IMR-90 (cell line): ENCODE measurements at regions not wholly inside any gene's neighbourhood (a gene's known extent, or its start where the extent isn't known, plus 50 kb on each side); places are given as distances from the start of the nearest gene placed in this dataset.

ENCODE experiments used
- ATAC-seq: fragments of 200-7000 bp; cut with Tn5 transposase; 2 replicates; pipeline ENCODE4 v1.9.1; 2020; ENCODE audit warnings: low read depth, mild to moderate bottlenecking, moderate library complexity
- BruUV-seq: library from RNA; stranded (reverse); fragments of 400-500 nt; replicated peaks from 2 replicates; lab custom pipeline; 2021; lab: Mats Ljungman, UMichigan
- CTCF ChIA-PET: fragments of 300-600 bp; formaldehyde crosslinking; extraction: SDS; loops from one replicate; lab custom pipeline; 2021; ENCODE audit warnings: antibody characterized with exemption; lab: Yijun Ruan, JAX
- POLR2A ChIA-PET: fragments of 300-600 bp; sonication (Branson Sonifier 250); formaldehyde crosslinking; loops from one replicate; lab custom pipeline; 2022; ENCODE audit warnings: antibody characterized with exemption; ENCODE audit not compliant: unreplicated experiment; lab: Charles Lee
- DNase-seq: peaks from one replicate; pipeline ENCODE4 v3.0.0; 2013
- H2AFZ ChIP-seq: replicated peaks from 2 replicates; pipeline ENCODE3; 2013; ENCODE audit warnings: low read length, mild to moderate bottlenecking; ENCODE audit not compliant: poor library complexity
- H2AK5ac ChIP-seq: 2 replicates; pipeline ENCODE4 v1.6.1; 2013; ENCODE audit warnings: low read depth, low read length, inconsistent platforms
- H2AK9ac ChIP-seq: replicated peaks from 2 replicates; pipeline ENCODE3; 2013; ENCODE audit warnings: mild to moderate bottlenecking, low read depth, low read length, moderate library complexity; ENCODE audit not compliant: poor library complexity
- H2BK120ac ChIP-seq: 2 replicates; pipeline ENCODE4 v1.6.1; 2013; ENCODE audit warnings: low read depth, low read length, inconsistent platforms
- H2BK15ac ChIP-seq: 3 replicates; pipeline ENCODE4 v1.6.1; 2013; ENCODE audit warnings: low read depth, low read length, inconsistent platforms
- H2BK20ac ChIP-seq: 2 replicates; pipeline ENCODE4 v1.6.1; 2013; ENCODE audit warnings: low read depth, mild to moderate bottlenecking, inconsistent platforms, low read length, moderate library complexity
- H2BK5ac ChIP-seq: 2 replicates; pipeline ENCODE4 v1.6.1; 2013; ENCODE audit warnings: mild to moderate bottlenecking, low read depth, low read length, inconsistent platforms; ENCODE audit not compliant: poor library complexity, severe bottlenecking
- H3K14ac ChIP-seq: replicated peaks from 2 replicates; pipeline ENCODE4 v1.6.1; 2013; ENCODE audit warnings: low read depth, low read length, inconsistent platforms
- H3K18ac ChIP-seq: 2 replicates; pipeline ENCODE4 v1.6.1; 2013; ENCODE audit warnings: low read depth, low read length, control low read depth
- H3K23ac ChIP-seq: 2 replicates; pipeline ENCODE4 v1.6.1; 2013; ENCODE audit warnings: low read depth, low read length, inconsistent platforms
- H3K27ac ChIP-seq: 2 replicates; pipeline ENCODE4 v1.5.1; 2013; ENCODE audit warnings: mild to moderate bottlenecking, control low read depth, low read length; ENCODE audit not compliant: insufficient read depth
- H3K27me3 ChIP-seq: 2 replicates; pipeline ENCODE4 v1.6.1; 2013; ENCODE audit warnings: low read length; ENCODE audit not compliant: control insufficient read depth, insufficient read depth
- H3K36me3 ChIP-seq: 2 replicates; pipeline ENCODE4 v1.6.1; 2013; ENCODE audit warnings: low read length, mixed read lengths; ENCODE audit not compliant: control insufficient read depth, insufficient read depth
- H3K4ac ChIP-seq: 2 replicates; pipeline ENCODE4 v1.6.1; 2013; ENCODE audit warnings: low read depth, low read length, inconsistent platforms
- H3K4me1 ChIP-seq: 2 replicates; pipeline ENCODE4 v1.6.1; 2013; ENCODE audit warnings: low read length, mixed read lengths; ENCODE audit not compliant: control insufficient read depth, insufficient read depth
- H3K4me2 ChIP-seq: 2 replicates; pipeline ENCODE4 v1.6.1; 2013; ENCODE audit warnings: low read depth, mild to moderate bottlenecking, control low read depth, low read length, moderate library complexity
- H3K4me3 ChIP-seq: 2 replicates; pipeline ENCODE4 v1.5.1; 2013; ENCODE audit warnings: low read depth, mild to moderate bottlenecking, control low read depth, low read length, moderate library complexity; ENCODE audit not compliant: insufficient read depth
- H3K56ac ChIP-seq: 2 replicates; pipeline ENCODE4 v1.6.1; 2013; ENCODE audit warnings: low read length, inconsistent platforms; ENCODE audit not compliant: insufficient read depth; ENCODE audit errors: extremely low read depth
- H3K79me1 ChIP-seq, 2 experiments: 2 replicates each; pipeline ENCODE4 v1.6.1; 2013; ENCODE audit warnings: low read length in 2 of 2, inconsistent platforms in 1 of 2, low read depth in 1 of 2
- H3K9ac ChIP-seq: 2 replicates; pipeline ENCODE4 v1.6.1; 2013; ENCODE audit warnings: low read depth, low read length, control low read depth
- H3K9me1 ChIP-seq: 2 replicates; pipeline ENCODE4 v1.6.1; 2013; ENCODE audit warnings: low read length, inconsistent platforms; ENCODE audit not compliant: insufficient read depth
- H3K9me3 ChIP-seq: 2 replicates; pipeline ENCODE4 v1.6.1; 2013; ENCODE audit warnings: low read length; ENCODE audit not compliant: control insufficient read depth, insufficient read depth
- H4K20me1 ChIP-seq: 2 replicates; pipeline ENCODE4 v1.6.1; 2013; ENCODE audit warnings: low read length, inconsistent platforms; ENCODE audit not compliant: insufficient read depth
- H4K5ac ChIP-seq: 2 replicates; pipeline ENCODE4 v1.6.1; 2013; ENCODE audit warnings: mild to moderate bottlenecking, low read depth, low read length, control low read depth
- H4K8ac ChIP-seq, 2 experiments: 2 replicates each; pipeline ENCODE4 v1.6.1; 2013; ENCODE audit warnings: low read depth in 2 of 2, low read length in 2 of 2, control low read depth in 1 of 2, inconsistent platforms in 1 of 2
- H4K91ac ChIP-seq: 2 replicates; pipeline ENCODE4 v1.6.1; 2013; ENCODE audit warnings: low read depth, low read length, inconsistent platforms; ENCODE audit not compliant: insufficient read depth
- BHLHE40 ChIP-seq: fragments of 150-350 bp; IDR thresholded peaks from 2 replicates; pipeline ENCODE4 v1.6.1; 2016; ENCODE audit warnings: mild to moderate bottlenecking, low read depth, low read length
- CEBPB ChIP-seq: IDR thresholded peaks from 2 replicates; pipeline ENCODE4 v1.6.1; 2012; ENCODE audit warnings: low read depth, low read length, improper control_type of control experiment
- ELK1 ChIP-seq: fragments of 150-350 bp; IDR thresholded peaks from 2 replicates; pipeline ENCODE4 v1.6.1; 2016; ENCODE audit warnings: low read depth, mild to moderate bottlenecking, low read length, moderate library complexity, borderline replicate concordance
- MAFK ChIP-seq: IDR thresholded peaks from 2 replicates; pipeline ENCODE4 v1.6.1; 2012; ENCODE audit warnings: low read depth, low read length, improper control_type of control experiment
- POLR2A ChIP-seq: IDR thresholded peaks from 2 replicates; pipeline ENCODE4 v1.6.1; 2012; ENCODE audit warnings: mild to moderate bottlenecking, low read depth, low read length
- RAD21 ChIP-seq: IDR thresholded peaks from 2 replicates; pipeline ENCODE4 v1.6.1; 2012; ENCODE audit warnings: low read length, improper control_type of control experiment
- RCOR1 ChIP-seq: IDR thresholded peaks from 2 replicates; pipeline ENCODE4 v1.6.1; 2012; ENCODE audit warnings: mild to moderate bottlenecking, low read length, improper control_type of control experiment; ENCODE audit not compliant: insufficient replicate concordance
- SMC3 ChIP-seq: fragments of 150-350 bp; IDR thresholded peaks from 2 replicates; pipeline ENCODE4 v1.6.1; 2016; ENCODE audit warnings: low read depth, mild to moderate bottlenecking, antibody characterized with exemption, low read length, moderate library complexity
- USF2 ChIP-seq: fragments of 150-350 bp; IDR thresholded peaks from 2 replicates; pipeline ENCODE4 v1.6.1; 2017; ENCODE audit warnings: mild to moderate bottlenecking, antibody characterized with exemption, low read length, low read depth
- WGBS, 2 experiments: methylation state at CpG; one replicate each; pipeline versions ENCODE4 v1.1.5 to v1.1.7; 2013; ENCODE audit warnings: missing lambda C conversion rate in 2 of 2; ENCODE audit not compliant: insufficient read length in 1 of 2; ENCODE audit errors: extremely low coverage in 2 of 2; 5-methylcytosine and 5-hydroxymethylcytosine counted together
- dilution Hi-C: fragments of 300-500 bp; cut with HindIII; formaldehyde crosslinking; loops from one replicate; pipeline ENCODE4 v1.14.3; 2018; ENCODE audit warnings: low sequenced_read_pairs; ENCODE audit not compliant: unreplicated experiment
- in situ Hi-C: fragments of 300-500 bp; cut with MboI; formaldehyde crosslinking; loops from 3 replicates; pipeline ENCODE4 v1.14.3; 2019; ENCODE audit warnings: low sequenced_read_pairs, inconsistent platforms, mixed read lengths
- intact Hi-C: fragments of 100-400 bp; cut with micrococcal nuclease; formaldehyde crosslinking; loops from 2 replicates; pipeline ENCODE4 v1.10.0; 2022

- ChIA-PET POLR2A (no interaction called here), CTCF (no interaction called here)
- ATAC-seq (no peak), DNase-seq (no peak)
- no peak overlapping the region for H3K4ac ChIP-seq
- H4K5ac ChIP-seq = no peak overlapping the region
- WGBS, 2 experiments = no CpG with 5 or more reads among the region's 3 CpGs
- no peaks in the 10 kb centered on the region for H3K27me3 ChIP-seq
- no TSS peak for BruUV-seq
- no peak overlapping the region for H3K56ac ChIP-seq
- H3K27ac ChIP-seq = no peak overlapping the region
- H3K36me3 ChIP-seq = no peaks in the 10 kb centered on the region
- no peak overlapping the region for H3K4me2 ChIP-seq
- no peak overlapping the region for H4K8ac ChIP-seq
- H2BK120ac ChIP-seq = no peak overlapping the region
- no peak overlapping the region for H2BK5ac ChIP-seq
- no peak overlapping the region for H2AFZ ChIP-seq
- no peak overlapping the region for H2BK20ac ChIP-seq
- in situ Hi-C loops = no loop called here
- H4K20me1 ChIP-seq = no peaks in the 10 kb centered on the region
- TF ChIP-seq USF2 = no peak
- TF ChIP-seq POLR2A = no peak
- no peak for TF ChIP-seq ELK1
- TF ChIP-seq MAFK = no peak
- TF ChIP-seq CEBPB = no peak
- TF ChIP-seq BHLHE40 = no peak
- no peak for TF ChIP-seq RAD21
- TF ChIP-seq SMC3 = no peak
- no peak for TF ChIP-seq RCOR1
- H3K14ac ChIP-seq = no peak overlapping the region
- dilution Hi-C loops = no loop called here
- H3K9me1 ChIP-seq = no peaks in the 10 kb centered on the region
- H3K18ac ChIP-seq = no peak overlapping the region
- H3K9ac ChIP-seq = no peak overlapping the region
- no peak overlapping the region for H2AK5ac ChIP-seq
- H3K9me3 ChIP-seq = no peaks in the 10 kb centered on the region
- no peaks in the 10 kb centered on the region for H3K4me1 ChIP-seq
- H3K79me1 ChIP-seq = no peaks in the 10 kb centered on the region
- no peak overlapping the region for H3K23ac ChIP-seq
- H4K91ac ChIP-seq = no peak overlapping the region
- no peak overlapping the region for H3K4me3 ChIP-seq
- H2BK15ac ChIP-seq = no peak overlapping the region
- H2AK9ac ChIP-seq = no peak overlapping the region
- intact Hi-C loops = no loop called here
Measured at GRCh38 chr3:152768478-152768877, 66.5 kb upstream of the P2RY1 start.
